ENCODE measurements at regions not wholly inside any gene's neighbourhood (a gene's known extent, or its start where the extent isn't known, plus 50 kb on each side); places are given as distances from the start of the nearest gene placed in this dataset.
A peak's percentile ranks its signal among the peaks of the same experiment; 100 is the strongest.

DNA sequence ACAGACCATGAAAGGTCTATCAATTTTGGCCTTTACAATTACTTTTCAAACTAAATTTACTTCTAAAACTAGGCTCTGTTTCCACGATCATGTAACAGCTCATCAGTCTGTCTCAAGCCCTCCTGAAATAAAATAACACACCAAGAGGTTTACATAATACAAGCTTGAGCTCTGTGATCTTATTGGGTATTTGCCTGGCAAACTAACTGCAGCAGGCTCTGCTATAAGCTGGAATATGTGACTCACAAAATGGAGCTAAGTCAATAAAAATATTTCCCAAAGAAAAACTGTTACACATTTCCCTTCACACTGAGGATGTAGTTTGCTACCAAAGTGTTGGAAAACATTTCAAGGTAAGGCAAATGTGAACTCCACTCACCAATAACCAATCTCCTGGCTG is 94.7 kb upstream of the GPM6B start:
- BruUV-seq (replicated peaks), result no TSS peak
- Histone ChIP-seq H3K9me3 (ENCODE audit: low read depth, low read length, poor library complexity, severe bottlenecking) (no peaks in the 10 kb centered on the region), H3K27me3 (replicated peaks; ENCODE audit: insufficient read depth, low read depth, low read length, poor library complexity) (peaks cover 5% of the 10 kb centered on the region), H3K36me3 (ENCODE audit: insufficient read depth, low read length, poor library complexity, severe bottlenecking) (no peaks in the 10 kb centered on the region), H3K4me1 (ENCODE audit: insufficient read depth, low read length, poor library complexity, severe bottlenecking) (no peaks in the 10 kb centered on the region), H3K4me3 (ENCODE audit: low read depth, low read length, poor library complexity, severe bottlenecking) (no peak overlapping the region), H3K27ac (ENCODE audit: low read depth, low read length, poor library complexity, severe bottlenecking) (no peak overlapping the region)
- POLR2A ChIA-PET (ENCODE audit: low non-redundant PET), result no interaction called here
- TF ChIP-seq, protein P1, sequence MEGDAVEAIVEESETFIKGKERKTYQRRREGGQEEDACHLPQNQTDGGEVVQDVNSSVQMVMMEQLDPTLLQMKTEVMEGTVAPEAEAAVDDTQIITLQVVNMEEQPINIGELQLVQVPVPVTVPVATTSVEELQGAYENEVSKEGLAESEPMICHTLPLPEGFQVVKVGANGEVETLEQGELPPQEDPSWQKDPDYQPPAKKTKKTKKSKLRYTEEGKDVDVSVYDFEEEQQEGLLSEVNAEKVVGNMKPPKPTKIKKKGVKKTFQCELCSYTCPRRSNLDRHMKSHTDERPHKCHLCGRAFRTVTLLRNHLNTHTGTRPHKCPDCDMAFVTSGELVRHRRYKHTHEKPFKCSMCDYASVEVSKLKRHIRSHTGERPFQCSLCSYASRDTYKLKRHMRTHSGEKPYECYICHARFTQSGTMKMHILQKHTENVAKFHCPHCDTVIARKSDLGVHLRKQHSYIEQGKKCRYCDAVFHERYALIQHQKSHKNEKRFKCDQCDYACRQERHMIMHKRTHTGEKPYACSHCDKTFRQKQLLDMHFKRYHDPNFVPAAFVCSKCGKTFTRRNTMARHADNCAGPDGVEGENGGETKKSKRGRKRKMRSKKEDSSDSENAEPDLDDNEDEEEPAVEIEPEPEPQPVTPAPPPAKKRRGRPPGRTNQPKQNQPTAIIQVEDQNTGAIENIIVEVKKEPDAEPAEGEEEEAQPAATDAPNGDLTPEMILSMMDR (conservative IDR thresholded peaks at IDR 0.05; ENCODE audit: low read depth, low read length), result no peak
- TF ChIP-seq EZH2 (IDR thresholded peaks at IDR 0.05; ENCODE audit: borderline replicate concordance, low read depth, low read length, poor library complexity, severe bottlenecking), result no peak
- CTCF ChIA-PET, result no interaction called here
- no peak for DNase-seq (ENCODE audit: low spot score)
- intact Hi-C loops (cut with micrococcal nuclease; ENCODE audit: unreplicated experiment), result no loop called here

- intact Hi-C loops (cut with micrococcal nuclease; ENCODE audit: unreplicated experiment), result no loop called here
- Histone ChIP-seq H3K4me1 (ENCODE audit: insufficient read depth, low read length, poor library complexity, severe bottlenecking) (peaks cover 6% of the 10 kb centered on the region), H3K27me3 (replicated peaks; ENCODE audit: insufficient read depth, low read depth, low read length, poor library complexity) (no peaks in the 10 kb centered on the region), H3K27ac (ENCODE audit: low read depth, low read length, poor library complexity, severe bottlenecking) (no peak overlapping the region), H3K9me3 (ENCODE audit: low read depth, low read length, poor library complexity, severe bottlenecking) (no peaks in the 10 kb centered on the region), H3K36me3 (ENCODE audit: insufficient read depth, low read length, poor library complexity, severe bottlenecking) (no peaks in the 10 kb centered on the region), H3K4me3 (ENCODE audit: low read depth, low read length, poor library complexity, severe bottlenecking) (no peak overlapping the region)
- POLR2A ChIA-PET (ENCODE audit: low non-redundant PET), result no interaction called here
- peak; percentile 58 for DNase-seq (ENCODE audit: low spot score)
- TF ChIP-seq, protein P1 (conservative IDR thresholded peaks at IDR 0.05; ENCODE audit: low read depth, low read length), result no peak
- no peak for TF ChIP-seq EZH2 (IDR thresholded peaks at IDR 0.05; ENCODE audit: borderline replicate concordance, low read depth, low read length, poor library complexity, severe bottlenecking)
- CTCF ChIA-PET, result no interaction called here
- no TSS peak for BruUV-seq (replicated peaks)
Measured at GRCh38 chrX:13906093-13906492, 89.2 kb upstream of the GPM6B start.

GRCh38 chrX:13903405-13903804 is 86.5 kb upstream of the GPM6B start:
- ChIA-PET CTCF (interaction anchor here (0.6 kb wide), 1 partner anchor 66 kb away, joined by 5 read pairs; no protein-coding TSS in a partner anchor), POLR2A (ENCODE audit: low non-redundant PET) (no interaction called here)
- H3K4me1 ChIP-seq (ENCODE audit: insufficient read depth, low read length, poor library complexity, severe bottlenecking), result peaks cover 6% of the 10 kb centered on the region
- no peak overlapping the region for H3K4me3 ChIP-seq (ENCODE audit: low read depth, low read length, poor library complexity, severe bottlenecking)
- TF ChIP-seq EZH2 (IDR thresholded peaks at IDR 0.05; ENCODE audit: borderline replicate concordance, low read depth, low read length, poor library complexity, severe bottlenecking), result no peak
- TF ChIP-seq, protein P1 (conservative IDR thresholded peaks at IDR 0.05; ENCODE audit: low read depth, low read length), result no peak
- BruUV-seq (replicated peaks), result no TSS peak
- intact Hi-C loops (cut with micrococcal nuclease; ENCODE audit: unreplicated experiment), result no loop called here
- no peak overlapping the region for H3K27ac ChIP-seq (ENCODE audit: low read depth, low read length, poor library complexity, severe bottlenecking)
- no peaks in the 10 kb centered on the region for H3K9me3 ChIP-seq (ENCODE audit: low read depth, low read length, poor library complexity, severe bottlenecking)
- DNase-seq (ENCODE audit: low spot score), result no peak
- H3K36me3 ChIP-seq (ENCODE audit: insufficient read depth, low read length, poor library complexity, severe bottlenecking), result no peaks in the 10 kb centered on the region
- no peaks in the 10 kb centered on the region for H3K27me3 ChIP-seq (replicated peaks; ENCODE audit: insufficient read depth, low read depth, low read length, poor library complexity)
